CD8-positive, alpha-beta memory T cell (primary cell): ENCODE measurements at regions not wholly inside any gene's neighbourhood (a gene's known extent, or its start where the extent isn't known, plus 50 kb on each side); places are given as distances from the start of the nearest gene placed in this dataset.

Source experiments
- CTCF ChIA-PET: fragments of 350-600 bp; sonication (Branson Sonifier 250); formaldehyde crosslinking; loops from one replicate; lab custom pipeline; 2021; ENCODE audit warnings: antibody characterized with exemption; lab: Charles Lee
- POLR2A ChIA-PET: fragments of 350-600 bp; sonication (Branson Sonifier 250); formaldehyde crosslinking; loops from one replicate; lab custom pipeline; 2021; ENCODE audit warnings: antibody characterized with exemption; lab: Charles Lee
- DNase-seq, 5 donors: peaks; one replicate each; pipeline versions ENCODE4 v3.0.0 to v3.0.0-alpha.2; 2020 to 2022; ENCODE audit warnings: mixed read lengths in 1 of 5
- H3K27ac ChIP-seq: one replicate; pipeline ENCODE4 v1.7.0; 2013; ENCODE audit warnings: low read depth, mild to moderate bottlenecking, low read length, moderate library complexity
- H3K27me3 ChIP-seq: 2 replicates; pipeline ENCODE4 v1.7.0; 2013; ENCODE audit warnings: low read length, mild to moderate bottlenecking; ENCODE audit not compliant: insufficient read depth, poor library complexity, severe bottlenecking
- H3K36me3 ChIP-seq: 2 replicates; pipeline ENCODE4 v1.7.0; 2013; ENCODE audit warnings: mild to moderate bottlenecking, low read length, moderate library complexity; ENCODE audit not compliant: insufficient read depth
- H3K4me1 ChIP-seq: 2 replicates; pipeline ENCODE4 v1.7.0; 2013; ENCODE audit warnings: mild to moderate bottlenecking, low read length, moderate library complexity; ENCODE audit not compliant: insufficient read depth
- H3K4me3 ChIP-seq: 2 replicates; pipeline ENCODE4 v1.7.0; 2013; ENCODE audit warnings: mild to moderate bottlenecking, low read length
- H3K9me3 ChIP-seq: 2 replicates; pipeline ENCODE4 v1.7.0; 2013; ENCODE audit warnings: mild to moderate bottlenecking, low read length
- H3K27ac Mint-ChIP-seq, 8 donors: one replicate each; pipeline ENCODE4 v1.8.0; 2020 to 2021; ENCODE audit warnings: mixed read lengths in 8 of 8, mild to moderate bottlenecking in 6 of 8, inconsistent platforms in 3 of 8, moderate library complexity in 3 of 8
- H3K27me3 Mint-ChIP-seq, 2 donors: one replicate each; pipeline ENCODE4 v1.8.0; 2020 to 2021; ENCODE audit warnings: mixed read lengths in 2 of 2, mild to moderate bottlenecking in 1 of 2, moderate library complexity in 1 of 2
- H3K36me3 Mint-ChIP-seq, 3 donors: one replicate each; pipeline ENCODE4 v1.8.0; 2020 to 2021; ENCODE audit warnings: mixed read lengths in 3 of 3, inconsistent platforms in 1 of 3, mild to moderate bottlenecking in 1 of 3
- H3K4me1 Mint-ChIP-seq, 3 donors: one replicate each; pipeline ENCODE4 v1.8.0; 2020 to 2021; ENCODE audit warnings: mixed read lengths in 3 of 3, inconsistent platforms in 1 of 3, mild to moderate bottlenecking in 1 of 3
- H3K4me3 Mint-ChIP-seq, 7 donors: one replicate each; pipeline ENCODE4 v1.8.0; 2020 to 2021; ENCODE audit warnings: mixed read lengths in 7 of 7, mild to moderate bottlenecking in 6 of 7, moderate library complexity in 4 of 7, inconsistent platforms in 2 of 7
- H3K9me3 Mint-ChIP-seq, 5 donors: one replicate each; pipeline ENCODE4 v1.8.0; 2020 to 2022; ENCODE audit warnings: mixed read lengths in 5 of 5, mild to moderate bottlenecking in 3 of 5, moderate library complexity in 2 of 5, inconsistent platforms in 1 of 5

DNA sequence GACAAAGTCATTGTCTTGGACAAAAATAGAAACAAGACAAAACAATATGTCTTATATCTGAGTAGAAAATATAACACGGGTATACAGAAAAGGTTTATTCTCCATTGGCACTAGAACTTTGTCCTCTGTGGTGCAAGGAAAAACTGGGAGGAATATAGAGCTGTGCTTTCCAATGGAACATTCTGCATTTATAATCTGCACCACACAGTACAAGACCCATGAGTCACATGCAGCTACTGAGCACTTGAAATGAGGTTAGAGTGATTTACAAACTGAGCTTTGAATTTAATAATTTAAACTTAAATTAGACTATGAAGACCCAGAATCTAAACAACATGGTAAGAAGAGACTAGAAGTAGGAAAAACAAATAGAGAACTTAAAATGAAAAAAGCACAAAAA is 86.1 kb downstream of the RAP2A start:
- Mint-ChIP-seq H3K27ac (no peak overlapping the region), H3K27me3 (peaks cover 13 to 21% of the 10 kb centered on the region in 2 donors), H3K4me1 (no peaks in the 10 kb centered on the region), H3K36me3 (peaks cover 0 to 2% (median 0%) of the 10 kb centered on the region in 3 donors), H3K4me3 (no peak overlapping the region), H3K9me3 (peaks cover 0 to 2% (median 0%) of the 10 kb centered on the region in 5 donors)
- H3K27me3 ChIP-seq, result no peaks in the 10 kb centered on the region
- no peaks in the 10 kb centered on the region for H3K4me1 ChIP-seq
- no peaks in the 10 kb centered on the region for H3K9me3 ChIP-seq
- H3K27ac ChIP-seq, result no peak overlapping the region
- no peak for DNase-seq
- no peaks in the 10 kb centered on the region for H3K36me3 ChIP-seq
- ChIA-PET CTCF (no interaction called here), POLR2A (no interaction called here)
- H3K4me3 ChIP-seq, result no peak overlapping the region

DNA sequence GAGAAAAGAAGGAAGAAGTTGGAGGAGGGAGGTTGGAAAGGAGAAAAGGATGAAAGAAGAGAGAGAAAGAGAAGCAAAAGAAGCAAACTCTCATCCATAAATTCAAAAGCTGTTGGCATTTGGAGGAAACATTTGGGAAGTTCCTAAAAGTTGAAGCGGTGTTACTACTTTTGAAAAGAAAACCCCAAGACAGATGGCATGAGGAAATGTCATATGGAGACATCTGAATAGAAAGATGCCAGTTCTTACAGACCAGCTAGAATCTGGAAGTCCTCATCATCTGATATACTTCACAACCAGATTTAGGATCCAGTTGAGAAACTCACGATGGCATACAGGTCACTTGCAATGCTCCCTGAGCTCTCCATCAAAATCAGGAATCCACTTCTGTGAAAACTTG is 86.9 kb downstream of the RAP2A start:
- ChIA-PET CTCF (no interaction called here), POLR2A (no interaction called here)
- H3K36me3 Mint-ChIP-seq, result peaks cover 0 to 2% (median 0%) of the 10 kb centered on the region in 3 donors
- H3K9me3 Mint-ChIP-seq, result peaks cover 0 to 2% (median 0%) of the 10 kb centered on the region in 5 donors
- Histone ChIP-seq H3K36me3 (no peaks in the 10 kb centered on the region), H3K4me1 (no peaks in the 10 kb centered on the region), H3K27me3 (no peaks in the 10 kb centered on the region), H3K9me3 (no peaks in the 10 kb centered on the region), H3K4me3 (no peak overlapping the region), H3K27ac (no peak overlapping the region)
- H3K4me1 Mint-ChIP-seq, result no peaks in the 10 kb centered on the region
- H3K4me3 Mint-ChIP-seq, result no peak overlapping the region
- peaks cover 12 to 21% of the 10 kb centered on the region in 2 donors for H3K27me3 Mint-ChIP-seq
- peak overlapping the region in 1 of 8 donors; percentile 12 for H3K27ac Mint-ChIP-seq
- DNase-seq, result no peak

DNA sequence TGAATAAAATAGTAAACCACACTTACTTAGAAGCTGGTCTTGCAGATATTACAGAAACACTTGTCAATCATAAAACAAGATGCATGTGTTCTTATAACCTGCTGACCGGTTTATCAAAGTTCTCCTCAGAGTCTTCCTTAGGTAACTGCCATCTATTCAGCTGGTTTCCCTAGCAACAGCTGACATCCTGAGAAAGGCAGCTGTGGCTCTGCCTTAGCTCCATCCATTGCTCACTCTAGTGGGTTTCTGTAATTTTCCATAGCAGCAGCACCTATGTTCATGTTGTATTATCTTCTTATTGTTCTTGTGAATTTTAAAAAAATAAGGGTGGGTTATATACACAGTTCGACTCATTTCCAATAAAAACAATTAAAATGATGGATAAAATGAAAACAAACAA is 87.8 kb downstream of the RAP2A start:
- POLR2A ChIA-PET, result no interaction called here
- peaks cover 10 to 21% of the 10 kb centered on the region in 2 donors for H3K27me3 Mint-ChIP-seq
- peaks cover 0 to 2% (median 0%) of the 10 kb centered on the region in 3 donors for H3K36me3 Mint-ChIP-seq
- peaks cover 0 to 3% (median 0%) of the 10 kb centered on the region in 5 donors for H3K9me3 Mint-ChIP-seq
- H3K4me3 Mint-ChIP-seq, result no peak overlapping the region
- Histone ChIP-seq H3K4me1 (no peaks in the 10 kb centered on the region), H3K27me3 (no peaks in the 10 kb centered on the region), H3K9me3 (no peaks in the 10 kb centered on the region), H3K27ac (no peak overlapping the region), H3K36me3 (no peaks in the 10 kb centered on the region), H3K4me3 (no peak overlapping the region)
- no peak overlapping the region for H3K27ac Mint-ChIP-seq
- no peaks in the 10 kb centered on the region for H3K4me1 Mint-ChIP-seq
- CTCF ChIA-PET, result no interaction called here
- no peak for DNase-seq

DNA sequence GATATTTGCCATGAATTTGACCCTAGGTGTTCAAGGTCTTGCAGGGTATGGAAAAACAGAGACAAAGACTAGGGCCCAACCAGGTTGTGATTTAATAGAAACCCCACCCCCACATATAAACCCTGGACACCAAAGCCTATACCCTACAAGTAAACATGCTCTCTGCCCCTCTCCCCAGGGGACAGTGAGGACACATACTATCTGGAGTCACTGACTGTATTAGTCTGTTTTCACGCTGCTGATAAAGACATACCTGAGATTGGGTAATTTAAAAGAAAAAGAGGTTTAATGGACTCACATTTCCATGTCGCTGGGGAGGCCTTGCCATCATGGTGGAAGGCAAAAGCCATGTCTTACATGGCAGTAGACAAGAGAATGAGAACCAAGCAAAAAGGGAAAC is 88.3 kb downstream of the RAP2A start:
- Histone ChIP-seq H3K9me3 (no peaks in the 10 kb centered on the region), H3K27ac (no peak overlapping the region), H3K27me3 (no peaks in the 10 kb centered on the region), H3K4me1 (no peaks in the 10 kb centered on the region), H3K4me3 (no peak overlapping the region), H3K36me3 (no peaks in the 10 kb centered on the region)
- DNase-seq, result no peak
- no peak overlapping the region for H3K27ac Mint-ChIP-seq
- no peaks in the 10 kb centered on the region for H3K4me1 Mint-ChIP-seq
- H3K4me3 Mint-ChIP-seq, result no peak overlapping the region
- CTCF ChIA-PET, result no interaction called here
- POLR2A ChIA-PET, result no interaction called here
- H3K27me3 Mint-ChIP-seq, result peaks cover 12 to 21% of the 10 kb centered on the region in 2 donors
- H3K36me3 Mint-ChIP-seq, result peaks cover 0 to 2% (median 0%) of the 10 kb centered on the region in 3 donors
- H3K9me3 Mint-ChIP-seq, result peaks cover 0 to 3% (median 0%) of the 10 kb centered on the region in 5 donors

DNA sequence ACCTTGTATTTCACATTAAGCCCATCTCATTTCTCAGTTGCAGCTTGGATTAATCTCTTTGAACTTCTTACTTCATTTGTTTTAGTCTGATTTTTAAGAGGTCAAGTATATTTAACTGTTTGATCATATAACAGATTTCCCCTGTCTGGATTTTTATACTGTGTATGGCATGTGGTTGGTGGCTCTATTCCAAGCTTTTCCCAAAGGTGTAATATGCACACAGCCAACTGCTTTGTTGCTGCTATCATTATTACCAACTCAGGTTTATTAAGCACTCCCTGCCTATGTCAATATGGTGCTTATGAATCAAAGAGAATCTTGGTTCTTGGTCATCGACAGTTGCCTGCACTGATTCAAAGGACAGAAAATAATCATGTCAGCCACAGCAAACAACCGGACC is 92.6 kb downstream of the RAP2A start:
- H3K4me1 ChIP-seq, result no peaks in the 10 kb centered on the region
- no peaks in the 10 kb centered on the region for H3K36me3 Mint-ChIP-seq

DNA sequence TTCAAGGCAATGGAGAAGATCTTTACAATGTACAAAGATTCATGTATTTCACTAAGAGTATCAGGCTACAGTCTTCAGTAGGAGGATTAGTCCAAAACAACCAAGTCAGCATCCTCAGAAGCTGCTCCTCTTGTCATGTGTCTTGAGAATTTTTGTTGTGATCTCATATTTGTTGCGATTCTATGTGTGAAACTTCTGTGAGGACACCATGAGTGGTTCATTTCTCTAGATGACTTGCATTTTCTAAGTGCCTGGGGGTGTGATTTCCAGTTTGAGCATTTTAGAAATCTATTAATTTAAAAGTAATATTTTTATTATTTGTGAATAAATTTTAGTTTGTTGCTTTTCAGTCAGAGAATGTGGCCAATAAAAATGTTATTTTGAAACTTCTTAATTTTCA is 94.5 kb downstream of the RAP2A start:
- H3K9me3 ChIP-seq, result no peaks in the 10 kb centered on the region
- H3K4me3 Mint-ChIP-seq, result no peak overlapping the region
- ChIA-PET POLR2A (no interaction called here), CTCF (interaction anchor here (0.7 kb wide), 1 partner anchor 9 kb away, joined by 3 read pairs; no protein-coding TSS in a partner anchor)
- H3K27me3 ChIP-seq, result no peaks in the 10 kb centered on the region
- peaks cover 0 to 2% (median 0%) of the 10 kb centered on the region in 5 donors for H3K9me3 Mint-ChIP-seq
- H3K36me3 ChIP-seq, result no peaks in the 10 kb centered on the region
- H3K27ac ChIP-seq, result no peak overlapping the region
- no peak overlapping the region for H3K27ac Mint-ChIP-seq
- H3K27me3 Mint-ChIP-seq, result peaks cover 11 to 17% of the 10 kb centered on the region in 2 donors
- H3K4me1 ChIP-seq, result no peaks in the 10 kb centered on the region
- no peak overlapping the region for H3K4me3 ChIP-seq
- DNase-seq, result no peak
- no peaks in the 10 kb centered on the region for H3K4me1 Mint-ChIP-seq
- no peaks in the 10 kb centered on the region for H3K36me3 Mint-ChIP-seq

More for the DNA sequence above, 92.6 kb downstream of the RAP2A start:
- Mint-ChIP-seq H3K27me3 (peaks cover 13 to 20% of the 10 kb centered on the region in 2 donors), H3K4me1 (no peaks in the 10 kb centered on the region), H3K9me3 (peaks cover 0 to 2% (median 0%) of the 10 kb centered on the region in 5 donors), H3K4me3 (no peak overlapping the region), H3K27ac (no peak overlapping the region)
- POLR2A ChIA-PET, result no interaction called here
- H3K9me3 ChIP-seq, result no peaks in the 10 kb centered on the region
- no peak overlapping the region for H3K27ac ChIP-seq
- CTCF ChIA-PET, result no interaction called here
- no peak for DNase-seq
- no peaks in the 10 kb centered on the region for H3K27me3 ChIP-seq
- no peak overlapping the region for H3K4me3 ChIP-seq
- no peaks in the 10 kb centered on the region for H3K36me3 ChIP-seq

DNA sequence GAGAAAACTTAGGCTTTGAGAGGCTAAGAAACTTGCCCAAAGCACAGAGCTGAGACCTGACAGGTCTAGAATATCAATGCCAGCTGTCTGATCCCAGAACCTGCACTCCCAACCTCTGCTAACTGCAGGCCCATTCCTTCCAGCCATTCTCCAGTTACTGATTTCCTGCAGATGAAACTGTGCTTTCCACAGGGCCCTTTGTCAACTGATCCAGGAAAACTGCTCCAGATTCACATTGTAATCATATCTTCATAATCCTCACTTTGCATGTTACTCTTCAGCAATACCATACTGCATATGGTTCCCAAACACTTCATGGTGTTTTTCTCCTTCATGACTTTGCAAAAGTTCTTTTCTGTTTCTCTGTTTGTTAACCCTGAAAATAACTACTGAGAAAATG is 100.6 kb downstream of the RAP2A start:
- Mint-ChIP-seq H3K9me3 (no peaks in the 10 kb centered on the region), H3K27me3 (peaks cover 9 to 14% of the 10 kb centered on the region in 2 donors), H3K4me1 (no peaks in the 10 kb centered on the region), H3K27ac (no peak overlapping the region), H3K36me3 (no peaks in the 10 kb centered on the region), H3K4me3 (no peak overlapping the region)
- no peak for DNase-seq
- ChIA-PET CTCF (no interaction called here), POLR2A (no interaction called here)
- no peaks in the 10 kb centered on the region for H3K9me3 ChIP-seq
- no peaks in the 10 kb centered on the region for H3K27me3 ChIP-seq
- no peak overlapping the region for H3K4me3 ChIP-seq
- H3K4me1 ChIP-seq, result no peaks in the 10 kb centered on the region
- no peak overlapping the region for H3K27ac ChIP-seq
- H3K36me3 ChIP-seq, result no peaks in the 10 kb centered on the region

DNA sequence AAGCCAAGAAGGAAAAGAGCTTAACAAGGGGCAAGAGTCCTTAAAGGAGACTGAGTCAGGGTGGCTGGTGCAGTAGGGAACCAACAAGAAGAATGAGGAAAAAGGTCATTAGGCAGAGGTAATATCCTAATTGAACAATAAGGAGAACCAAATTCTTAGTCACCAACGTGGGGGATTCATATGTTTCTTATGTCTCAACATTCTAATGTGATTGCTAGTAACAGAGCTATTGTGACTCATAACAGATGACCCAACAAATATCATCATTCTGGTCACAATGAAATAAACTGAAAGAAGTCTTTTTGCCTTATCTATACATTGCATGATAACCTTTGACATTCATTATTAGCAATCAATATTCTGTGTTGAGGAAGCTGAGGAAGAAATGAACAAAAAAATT is 101.6 kb downstream of the RAP2A start:
- H3K27me3 Mint-ChIP-seq, result peaks cover 9% of the 10 kb centered on the region in 2 donors
- H3K4me1 ChIP-seq, result no peaks in the 10 kb centered on the region
- no peak for DNase-seq
- ChIA-PET POLR2A (no interaction called here), CTCF (no interaction called here)
- no peak overlapping the region for H3K4me3 ChIP-seq
- no peaks in the 10 kb centered on the region for H3K36me3 ChIP-seq
- no peaks in the 10 kb centered on the region for H3K36me3 Mint-ChIP-seq
- no peaks in the 10 kb centered on the region for H3K4me1 Mint-ChIP-seq
- H3K4me3 Mint-ChIP-seq, result no peak overlapping the region
- H3K9me3 Mint-ChIP-seq, result no peaks in the 10 kb centered on the region
- H3K9me3 ChIP-seq, result no peaks in the 10 kb centered on the region
- no peak overlapping the region for H3K27ac ChIP-seq
- H3K27me3 ChIP-seq, result no peaks in the 10 kb centered on the region
- H3K27ac Mint-ChIP-seq, result no peak overlapping the region

DNA sequence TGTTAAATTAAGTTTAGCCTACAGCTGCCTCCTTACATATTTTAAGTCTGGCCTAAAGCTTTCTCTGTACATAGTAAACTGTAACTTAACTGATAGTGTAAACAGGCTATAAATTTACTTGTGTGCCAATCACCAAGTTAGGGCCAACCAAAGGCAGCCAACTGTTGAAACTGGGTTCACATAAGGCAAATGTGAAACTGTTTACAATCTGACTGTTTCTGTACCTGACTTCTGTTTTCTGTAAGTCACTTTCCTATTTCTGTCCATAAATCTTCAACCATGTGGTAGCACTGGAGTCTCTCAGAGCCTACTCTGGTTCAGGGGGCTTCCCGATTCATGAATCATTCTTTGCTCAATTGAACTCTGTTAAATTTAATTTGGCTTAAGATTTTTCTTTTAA is 103.1 kb downstream of the RAP2A start:
- no peaks in the 10 kb centered on the region for H3K4me1 Mint-ChIP-seq
- H3K4me3 Mint-ChIP-seq, result no peak overlapping the region
- CTCF ChIA-PET, result no interaction called here

More for the DNA sequence above, 103.1 kb downstream of the RAP2A start:
- H3K27ac Mint-ChIP-seq, result no peak overlapping the region
- Histone ChIP-seq H3K27me3 (no peaks in the 10 kb centered on the region), H3K36me3 (no peaks in the 10 kb centered on the region), H3K9me3 (no peaks in the 10 kb centered on the region), H3K4me3 (no peak overlapping the region), H3K4me1 (no peaks in the 10 kb centered on the region), H3K27ac (no peak overlapping the region)
- DNase-seq, result no peak
- no peaks in the 10 kb centered on the region for H3K36me3 Mint-ChIP-seq
- peaks cover 3 to 7% of the 10 kb centered on the region in 2 donors for H3K27me3 Mint-ChIP-seq
- H3K9me3 Mint-ChIP-seq, result no peaks in the 10 kb centered on the region
- POLR2A ChIA-PET, result no interaction called here
